Skeletal muscle satellite cell (primary cell): ENCODE measurements at regions not wholly inside any gene's neighbourhood (a gene's known extent, or its start where the extent isn't known, plus 50 kb on each side); places are given as distances from the start of the nearest gene placed in this dataset.

Source experiments
- H3K27me3 ChIP-seq: 2 replicates; pipeline ENCODE4 v1.7.0; 2013; ENCODE audit warnings: low read length; ENCODE audit not compliant: control insufficient read depth, insufficient read depth
- H3K36me3 ChIP-seq: 2 replicates; pipeline ENCODE4 v1.7.0; 2013; ENCODE audit warnings: mild to moderate bottlenecking, control low read depth, low read length; ENCODE audit not compliant: insufficient read depth
- H3K4me1 ChIP-seq: 2 replicates; pipeline ENCODE4 v1.7.0; 2013; ENCODE audit warnings: low read length; ENCODE audit not compliant: control insufficient read depth, insufficient read depth
- H3K4me2 ChIP-seq: 2 replicates; pipeline ENCODE4 v1.7.0; 2013; ENCODE audit warnings: mild to moderate bottlenecking, low read length
- H3K4me3 ChIP-seq: 2 replicates; pipeline ENCODE4 v1.7.0; 2013; ENCODE audit warnings: low read length
- H3K9ac ChIP-seq: 2 replicates; pipeline ENCODE4 v1.7.0; 2013; ENCODE audit warnings: mild to moderate bottlenecking, low read depth, low read length, moderate library complexity
- H3K9me3 ChIP-seq: replicated peaks from 2 replicates; pipeline ENCODE4 v1.7.0; 2013; ENCODE audit warnings: mild to moderate bottlenecking, control low read depth, low read length

DNA sequence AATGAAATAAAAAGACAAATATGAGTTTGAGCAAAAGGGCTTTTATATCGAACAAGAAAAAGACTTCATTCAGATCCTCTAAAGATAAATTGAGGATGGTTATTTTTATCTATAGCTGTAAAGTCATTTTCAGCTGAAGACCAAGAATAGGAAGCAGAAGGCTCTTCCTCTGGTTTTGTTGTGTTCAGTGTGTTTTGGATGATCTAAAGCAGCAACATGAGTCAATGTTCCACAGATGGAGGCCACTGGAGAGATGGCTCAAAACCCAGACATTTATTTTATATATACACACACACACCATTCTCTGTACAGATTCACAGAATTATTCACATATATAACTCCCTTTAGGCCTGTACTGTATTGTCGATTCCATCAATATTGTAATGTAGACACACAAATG is 424.3 kb downstream of the MBD2 start:
- Histone ChIP-seq H3K4me1 (peaks cover 30% of the 10 kb centered on the region), H3K4me2 (no peak overlapping the region), H3K9me3 (no peaks in the 10 kb centered on the region), H3K4me3 (no peak overlapping the region), H3K36me3 (no peaks in the 10 kb centered on the region), H3K27me3 (no peaks in the 10 kb centered on the region), H3K9ac (no peak overlapping the region)

DNA sequence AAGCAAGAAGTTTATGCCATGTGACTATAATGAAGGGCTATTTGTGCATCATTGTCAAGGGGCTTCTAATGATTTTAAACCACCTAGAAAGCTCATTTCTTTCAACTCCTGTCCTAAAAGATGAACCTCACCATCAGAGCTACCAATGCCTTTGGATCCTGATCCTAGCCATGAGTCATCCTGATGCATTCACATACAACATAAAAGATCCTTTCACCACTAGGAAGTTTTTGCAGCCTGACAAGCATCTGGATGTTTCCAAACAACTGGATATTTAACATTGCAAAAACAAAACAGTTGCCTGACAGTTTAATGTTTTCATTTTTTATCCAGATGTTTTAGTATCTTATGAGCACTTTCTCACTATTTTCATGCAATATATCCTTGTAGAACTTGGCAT is 425.3 kb downstream of the MBD2 start:
- no peak overlapping the region for H3K9ac ChIP-seq
- no peaks in the 10 kb centered on the region for H3K27me3 ChIP-seq
- no peaks in the 10 kb centered on the region for H3K9me3 ChIP-seq
- no peak overlapping the region for H3K4me2 ChIP-seq
- peaks cover 35% of the 10 kb centered on the region for H3K4me1 ChIP-seq
- no peak overlapping the region for H3K4me3 ChIP-seq
- no peaks in the 10 kb centered on the region for H3K36me3 ChIP-seq

DNA sequence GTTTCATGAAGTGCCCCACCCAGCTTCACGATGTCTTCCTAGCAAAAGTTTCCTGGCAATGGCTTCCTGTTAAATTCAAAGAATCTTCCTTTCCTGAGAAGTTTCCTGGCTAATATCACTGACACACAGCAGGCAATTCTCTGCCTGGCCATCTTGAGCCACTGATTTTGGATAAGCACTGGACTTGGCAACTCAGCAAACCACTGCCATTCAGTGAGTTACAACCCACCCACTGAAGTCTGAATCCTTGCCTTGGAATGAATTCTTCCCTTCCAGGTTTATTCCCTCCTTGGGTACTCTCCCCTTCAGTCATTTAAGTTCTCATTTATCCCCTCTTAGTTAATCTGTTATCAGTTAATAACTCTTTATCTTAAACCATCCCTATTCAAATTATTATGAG is 426.0 kb downstream of the MBD2 start:
- no peaks in the 10 kb centered on the region for H3K9me3 ChIP-seq
- no peak overlapping the region for H3K4me3 ChIP-seq
- peaks cover 35% of the 10 kb centered on the region for H3K4me1 ChIP-seq
- H3K27me3 ChIP-seq: no peaks in the 10 kb centered on the region
- no peak overlapping the region for H3K9ac ChIP-seq
- H3K36me3 ChIP-seq: no peaks in the 10 kb centered on the region
- H3K4me2 ChIP-seq: no peak overlapping the region

DNA sequence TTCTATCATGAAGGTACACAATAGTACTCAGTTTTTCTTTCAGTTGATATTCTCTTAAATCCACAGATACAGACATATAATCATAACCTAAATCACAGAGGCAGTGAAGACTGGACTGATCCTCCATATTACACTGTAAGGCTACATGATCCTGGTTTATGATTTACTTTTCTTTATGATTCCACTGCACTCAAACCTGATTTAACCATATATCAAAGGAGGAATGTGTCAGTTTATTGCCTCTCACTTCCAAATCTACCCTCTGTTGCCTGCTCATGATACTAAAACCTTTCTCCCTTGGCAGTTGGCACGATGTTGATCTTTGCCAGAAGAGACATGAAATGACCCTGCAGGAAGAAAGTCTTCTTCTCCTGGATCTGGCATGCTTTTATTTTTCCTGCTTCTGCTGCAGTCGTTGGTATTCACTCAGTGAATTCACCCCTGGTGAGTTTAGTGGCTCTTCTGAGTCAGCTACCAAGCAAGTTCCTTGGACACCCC is 426.4 kb downstream of the MBD2 start:
- no peaks in the 10 kb centered on the region for H3K9me3 ChIP-seq
- no peaks in the 10 kb centered on the region for H3K27me3 ChIP-seq
- no peak overlapping the region for H3K4me3 ChIP-seq
- no peaks in the 10 kb centered on the region for H3K36me3 ChIP-seq
- no peak overlapping the region for H3K9ac ChIP-seq
- peaks cover 35% of the 10 kb centered on the region for H3K4me1 ChIP-seq
- no peak overlapping the region for H3K4me2 ChIP-seq

DNA sequence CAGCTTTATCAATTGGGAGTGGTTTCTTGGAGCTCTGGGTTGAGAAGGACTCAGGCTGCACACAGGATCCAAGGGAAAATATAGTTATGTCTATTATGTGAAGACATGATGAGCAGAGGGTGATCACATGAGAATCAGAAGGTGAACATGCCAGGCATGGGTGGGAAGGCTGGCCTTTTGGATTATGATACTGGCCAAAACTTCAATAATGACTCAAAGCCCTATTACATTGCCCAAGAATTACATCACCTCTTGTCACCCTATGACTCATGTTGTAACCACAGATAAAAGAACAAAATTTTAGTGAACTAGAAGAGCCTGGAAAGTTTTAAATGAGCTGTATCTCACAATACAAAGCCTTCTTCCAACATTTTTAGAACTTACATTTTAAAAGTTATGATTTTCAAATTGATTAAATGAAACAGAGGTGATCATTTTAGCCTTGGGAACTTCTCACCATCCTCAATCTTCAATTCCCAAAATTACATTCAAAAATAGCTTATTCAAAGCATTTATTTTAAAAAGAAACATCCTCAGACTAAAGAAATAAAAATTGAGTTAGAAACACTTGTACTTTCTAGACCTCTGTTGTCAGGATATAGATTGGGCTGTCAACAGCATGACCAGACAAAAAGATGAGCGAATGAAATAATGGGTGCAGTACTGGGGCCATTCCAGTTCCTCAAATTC is 428.3 kb downstream of the MBD2 start:
- no peaks in the 10 kb centered on the region for H3K9me3 ChIP-seq
- H3K4me2 ChIP-seq: peak overlapping the region; percentile 36
- H3K36me3 ChIP-seq: no peaks in the 10 kb centered on the region
- no peak overlapping the region for H3K9ac ChIP-seq
- H3K27me3 ChIP-seq: no peaks in the 10 kb centered on the region
- H3K4me3 ChIP-seq: no peak overlapping the region
- H3K4me1 ChIP-seq: peaks cover 37% of the 10 kb centered on the region

DNA sequence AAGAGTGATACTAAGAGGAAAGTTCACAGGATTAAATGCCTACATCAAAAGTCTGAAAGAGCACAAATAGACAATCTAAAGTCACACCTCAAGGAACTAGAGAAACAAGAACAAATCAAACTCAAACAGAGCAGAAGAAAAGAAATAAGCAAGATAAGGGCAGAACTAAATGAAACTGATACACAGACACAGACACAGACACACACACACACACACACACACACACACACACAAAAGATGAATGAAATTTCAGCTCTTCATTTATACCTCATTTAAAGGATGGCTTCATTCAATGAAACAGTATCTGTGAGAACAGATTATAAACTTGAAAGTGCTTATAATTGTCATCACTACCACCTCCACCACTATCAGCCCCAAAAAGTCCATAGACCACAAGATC is 428.9 kb downstream of the MBD2 start:
- Histone ChIP-seq H3K9ac (no peak overlapping the region), H3K27me3 (no peaks in the 10 kb centered on the region), H3K4me2 (no peak overlapping the region), H3K4me3 (no peak overlapping the region), H3K36me3 (no peaks in the 10 kb centered on the region), H3K9me3 (no peaks in the 10 kb centered on the region), H3K4me1 (peaks cover 41% of the 10 kb centered on the region)

DNA sequence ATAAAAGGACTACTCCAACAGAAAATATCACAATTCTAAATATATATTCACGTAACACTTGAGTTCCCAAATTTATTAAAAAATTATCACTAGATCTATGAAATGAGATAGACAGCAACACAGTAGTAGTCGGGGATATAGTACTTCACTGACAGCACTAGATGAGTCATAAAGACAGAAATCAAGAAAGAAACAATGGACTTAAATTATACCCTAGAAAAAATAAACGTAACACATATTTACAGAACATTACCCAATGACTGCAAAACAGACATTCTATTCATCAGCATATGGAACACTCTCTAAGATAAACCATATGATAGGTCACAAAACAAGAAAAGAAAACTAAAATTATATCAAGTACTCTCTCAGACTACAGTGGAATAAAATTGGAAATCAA is 429.4 kb downstream of the MBD2 start:
- Histone ChIP-seq H3K9ac (no peak overlapping the region), H3K4me3 (no peak overlapping the region), H3K27me3 (no peaks in the 10 kb centered on the region), H3K36me3 (no peaks in the 10 kb centered on the region), H3K4me2 (no peak overlapping the region), H3K9me3 (no peaks in the 10 kb centered on the region), H3K4me1 (peaks cover 41% of the 10 kb centered on the region)

DNA sequence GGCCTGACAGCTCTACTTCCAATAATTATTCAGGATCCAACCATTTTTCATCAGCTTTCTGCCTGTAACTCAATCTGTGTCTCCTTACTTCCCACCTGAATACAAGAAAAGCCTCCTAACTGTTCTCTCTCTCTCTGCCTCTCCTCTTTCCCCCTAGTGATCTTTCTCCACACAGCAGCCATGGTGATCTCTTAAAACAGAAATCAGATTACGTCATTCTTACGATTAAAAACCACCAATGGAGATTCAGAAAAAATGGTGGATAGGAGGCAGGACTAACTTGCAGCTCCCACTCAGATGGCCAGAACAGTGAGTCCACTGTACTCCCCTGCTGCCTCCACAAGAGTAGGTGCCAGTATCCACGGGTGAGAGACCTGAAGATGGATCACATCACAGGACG is 431.7 kb downstream of the MBD2 start:
- Histone ChIP-seq H3K9me3 (no peaks in the 10 kb centered on the region), H3K4me1 (peaks cover 29% of the 10 kb centered on the region), H3K9ac (no peak overlapping the region), H3K27me3 (no peaks in the 10 kb centered on the region), H3K4me3 (no peak overlapping the region), H3K36me3 (no peaks in the 10 kb centered on the region), H3K4me2 (no peak overlapping the region)

DNA sequence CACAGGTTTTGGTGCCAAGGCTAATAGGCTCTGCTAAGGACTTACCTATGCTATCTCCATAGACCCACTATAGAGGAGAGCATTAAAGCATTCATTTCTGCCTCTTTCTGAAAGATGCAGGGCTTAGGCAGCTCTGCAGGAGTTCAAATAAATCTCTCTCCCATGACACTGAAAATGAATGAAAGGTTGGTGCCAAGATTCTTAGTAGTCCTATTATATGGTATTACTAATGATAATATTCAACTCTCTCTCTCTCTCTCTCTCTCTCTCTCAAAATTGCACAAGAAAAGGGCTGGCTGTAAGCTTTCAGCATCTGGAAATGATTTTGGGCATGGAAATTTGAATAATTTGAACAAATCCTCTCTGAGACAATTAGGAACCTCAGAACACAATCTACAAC is 433.7 kb downstream of the MBD2 start:
- no peak overlapping the region for H3K4me3 ChIP-seq
- no peaks in the 10 kb centered on the region for H3K27me3 ChIP-seq
- no peak overlapping the region for H3K9ac ChIP-seq
- H3K4me1 ChIP-seq: peaks cover 18% of the 10 kb centered on the region
- no peaks in the 10 kb centered on the region for H3K9me3 ChIP-seq
- no peak overlapping the region for H3K4me2 ChIP-seq
- H3K36me3 ChIP-seq: no peaks in the 10 kb centered on the region

DNA sequence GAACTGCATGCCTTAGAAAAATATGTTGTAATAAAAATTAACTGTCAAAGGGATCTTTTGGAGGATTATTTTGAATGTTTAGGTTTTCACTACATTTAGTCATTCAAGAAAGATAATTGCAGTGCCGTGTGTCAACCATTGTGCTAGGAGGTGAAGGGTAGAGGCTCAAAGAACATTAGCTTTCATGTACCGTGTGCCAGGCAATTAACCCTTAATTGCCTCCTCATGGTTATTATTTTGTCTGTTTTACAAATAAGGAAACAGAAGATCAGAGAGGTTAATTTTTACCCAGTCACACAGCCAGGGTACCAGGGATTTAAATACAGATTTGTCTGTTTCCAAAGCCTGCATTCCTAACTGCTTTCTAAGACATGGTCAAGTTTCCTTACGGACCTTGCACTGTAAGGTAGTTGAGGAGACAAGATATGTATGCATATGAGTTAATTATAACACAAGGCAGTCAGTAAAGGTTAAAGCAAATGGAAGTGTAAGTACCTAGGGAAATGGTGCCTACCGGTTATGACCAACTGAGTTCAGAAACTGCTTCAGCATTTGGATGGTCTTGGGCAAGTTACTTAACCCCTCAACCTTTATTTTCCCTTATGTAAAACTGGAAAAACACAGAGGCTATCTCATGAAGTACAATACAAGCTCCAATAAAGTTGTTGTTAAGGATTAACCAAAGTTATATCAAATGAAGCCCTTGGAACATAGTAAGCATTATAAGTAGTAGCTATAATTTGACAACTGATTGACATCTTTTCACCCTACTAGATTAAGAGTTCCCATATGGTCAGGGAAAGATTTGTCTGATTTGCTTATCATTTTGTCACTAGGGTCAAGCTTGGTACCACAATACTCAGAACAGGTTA is 434.9 kb downstream of the MBD2 start:
- Histone ChIP-seq H3K4me3 (no peak overlapping the region), H3K4me2 (no peak overlapping the region), H3K4me1 (peaks cover 7% of the 10 kb centered on the region), H3K9me3 (no peaks in the 10 kb centered on the region), H3K36me3 (no peaks in the 10 kb centered on the region), H3K27me3 (no peaks in the 10 kb centered on the region), H3K9ac (no peak overlapping the region)

DNA sequence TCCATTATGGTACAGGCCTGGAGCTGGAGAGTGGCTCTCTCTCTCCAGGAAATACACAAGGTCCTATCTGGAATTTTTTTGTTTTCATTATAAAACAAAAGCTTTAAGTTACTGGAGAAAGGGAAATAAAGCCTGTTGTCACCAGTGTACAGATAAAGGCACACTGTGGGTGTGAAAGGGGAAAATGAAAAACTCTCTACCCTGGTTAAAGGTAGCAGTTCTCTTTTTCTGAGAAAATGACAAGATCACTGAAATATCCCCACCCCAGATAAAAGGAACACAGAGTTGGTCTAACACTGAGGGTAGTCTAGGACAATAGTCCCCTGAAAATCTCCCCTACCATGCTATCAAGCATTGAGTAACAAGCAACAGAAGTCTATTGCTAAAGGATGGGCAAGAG is 438.7 kb downstream of the MBD2 start:
- Histone ChIP-seq H3K4me1 (peaks cover under 1% of the 10 kb centered on the region), H3K36me3 (no peaks in the 10 kb centered on the region), H3K4me2 (no peak overlapping the region), H3K27me3 (no peaks in the 10 kb centered on the region), H3K9ac (no peak overlapping the region), H3K9me3 (no peaks in the 10 kb centered on the region), H3K4me3 (no peak overlapping the region)
